NCI-H1694 treated with DMSO at 0.1 percent for 48 hours (cell line): ENCODE measurements at regions not wholly inside any gene's neighbourhood (a gene's known extent, or its start where the extent isn't known, plus 50 kb on each side); places are given as distances from the start of the nearest gene placed in this dataset.

ENCODE experiments used
- DNase-seq: peaks from one replicate; lab custom pipeline; 2025; lab: John Stamatoyannopoulos, UW

- no peak for DNase-seq
Measured at GRCh38 chr18:76195601-76196000, 299.4 kb downstream of the ZNF516 start.

- no peak for DNase-seq
Measured at GRCh38 chr18:76188097-76188496, 306.9 kb downstream of the ZNF516 start.

- no peak for DNase-seq
Measured at GRCh38 chr18:76179257-76179656, 315.8 kb downstream of the ZNF516 start.

DNA sequence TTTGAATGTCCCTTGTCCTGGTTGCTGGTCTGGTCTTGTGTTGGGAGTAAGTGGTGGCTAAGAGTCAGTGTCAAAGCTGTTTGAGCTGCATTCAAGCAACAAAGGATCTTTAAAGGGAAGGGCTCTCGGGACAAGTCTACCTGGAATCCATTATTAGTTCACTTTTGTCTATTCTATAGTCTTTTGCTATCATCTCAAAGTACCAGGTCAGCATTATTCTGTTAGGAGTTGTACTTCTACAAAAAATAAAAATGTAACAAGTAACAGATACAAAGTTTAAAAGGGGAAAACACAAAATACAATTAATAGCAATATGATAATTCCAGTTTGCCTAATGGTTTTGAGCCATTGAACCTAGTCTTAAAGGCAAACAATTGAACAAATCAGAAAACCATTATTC, 317.9 kb downstream of the ZNF516 start:
- no peak for DNase-seq

GRCh38 chr18:76174451-76174850, 320.6 kb downstream of the ZNF516 start:
- no peak for DNase-seq

DNA sequence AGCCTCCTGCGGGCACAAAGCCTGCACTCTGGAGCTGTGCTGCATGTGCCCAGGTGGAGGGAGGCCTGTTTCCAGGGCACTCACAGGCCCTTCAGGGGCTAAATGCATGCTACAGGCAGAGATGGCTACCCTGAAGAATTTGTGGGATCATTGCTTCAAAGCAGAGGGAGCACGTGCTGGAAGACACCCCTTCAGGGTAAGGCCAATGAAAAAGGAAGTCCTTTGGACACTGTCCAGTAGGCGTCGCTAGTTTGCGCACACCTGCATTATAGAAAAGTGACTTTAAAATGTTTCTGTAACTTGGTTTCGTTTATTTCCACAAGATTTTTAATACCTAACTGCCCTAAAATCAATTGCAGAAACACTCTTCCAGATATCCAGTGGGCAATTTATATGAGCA, 325.3 kb downstream of the ZNF516 start:
- no peak for DNase-seq

DNA sequence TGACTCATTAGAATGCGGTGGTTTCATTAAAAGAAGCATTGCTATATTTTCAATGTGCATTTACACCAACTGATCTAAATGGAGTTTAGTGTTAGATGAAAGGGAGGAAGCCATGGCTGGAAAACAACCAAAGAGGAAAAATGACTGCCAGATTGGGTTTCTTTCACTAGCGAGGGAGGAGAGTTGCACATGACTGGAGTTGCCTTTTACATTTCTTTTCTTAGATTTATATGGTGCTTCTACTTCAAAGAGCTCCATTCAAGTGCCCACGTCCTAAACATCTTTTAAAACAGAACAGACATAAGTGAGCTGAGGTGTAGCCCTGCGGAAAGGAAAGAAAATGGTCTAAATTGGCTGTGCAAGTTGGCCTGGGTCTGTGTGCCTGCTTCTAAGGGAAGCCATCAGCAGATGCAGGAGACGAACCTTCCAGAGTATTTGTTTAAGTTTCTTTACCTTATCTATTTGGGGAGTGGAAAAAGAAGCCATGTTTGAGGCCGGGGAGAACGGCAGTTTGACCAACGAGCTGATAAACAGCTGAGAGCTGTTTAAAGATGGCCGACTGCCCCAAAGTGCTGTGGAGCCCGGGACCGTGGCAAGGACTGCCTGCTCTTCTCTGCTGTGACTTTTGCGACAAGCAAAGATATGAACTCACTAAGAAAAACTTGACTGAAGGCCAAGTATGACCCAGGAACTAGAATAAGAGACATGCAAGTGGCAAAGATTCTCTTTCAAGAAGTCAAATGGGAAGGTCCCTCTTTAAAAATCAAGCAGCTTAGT, 327.0 kb downstream of the ZNF516 start:
- DNase-seq = no peak

DNA sequence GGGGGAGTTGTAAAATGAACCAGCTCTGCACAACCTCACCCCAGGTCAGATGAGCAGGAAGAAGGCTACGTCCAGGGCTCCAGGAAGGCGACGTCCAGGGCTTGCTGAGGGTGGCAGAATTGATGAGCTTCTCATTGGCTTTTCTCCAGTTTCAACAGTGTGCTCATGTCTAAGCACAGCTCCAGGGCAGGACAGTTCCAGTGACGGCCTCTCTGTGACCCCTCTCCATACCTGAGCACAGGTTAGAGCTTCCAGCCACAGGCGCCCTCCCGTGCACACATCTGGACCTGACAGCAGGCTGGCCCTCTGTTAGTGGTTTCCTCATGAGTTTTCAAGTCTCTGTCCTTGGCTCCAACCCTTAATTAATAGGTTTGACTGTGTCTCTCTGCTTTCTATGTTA, 327.6 kb downstream of the ZNF516 start:
- DNase-seq = no peak

DNA sequence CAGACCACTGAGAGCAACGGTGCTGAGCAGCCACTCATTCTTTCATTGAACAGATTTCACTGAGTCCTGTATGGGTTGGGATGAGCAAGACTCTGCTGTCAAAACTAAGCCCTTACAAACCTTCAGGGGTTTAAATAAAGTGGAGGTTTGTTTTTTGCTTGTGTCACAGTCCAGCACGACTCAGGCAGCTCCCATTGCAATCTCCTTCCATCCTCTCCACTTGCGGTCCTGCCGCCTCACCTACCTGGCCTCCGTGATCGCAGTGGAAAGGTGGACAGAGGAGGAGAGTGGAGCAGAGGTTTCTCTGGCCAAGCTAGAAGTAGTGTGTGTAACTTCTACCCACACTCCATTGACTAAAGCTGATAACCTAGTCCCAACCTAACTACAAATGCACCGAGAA, 332.2 kb downstream of the ZNF516 start:
- no peak for DNase-seq

GRCh38 chr18:76161983-76162382, 333.1 kb downstream of the ZNF516 start:
- DNase-seq = no peak

DNA sequence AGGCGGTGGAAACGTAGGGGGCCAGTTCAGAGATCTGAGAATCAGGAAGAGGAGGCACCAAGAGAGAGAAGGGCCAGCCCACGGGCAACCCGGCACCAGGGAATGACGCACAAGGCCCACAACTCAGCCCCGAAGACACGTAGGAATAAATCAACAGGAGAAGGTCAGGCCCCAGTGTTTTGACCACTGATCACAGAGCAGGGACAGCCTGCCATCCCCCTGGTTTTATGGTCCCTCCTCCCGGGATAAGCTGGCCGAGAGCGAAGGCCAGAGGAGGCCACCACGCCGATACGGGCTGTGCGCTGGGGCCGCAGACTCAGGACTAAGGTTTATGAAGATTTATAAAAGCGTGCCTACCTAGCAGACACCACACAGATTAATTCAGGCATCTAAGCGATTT, 341.4 kb downstream of the ZNF516 start:
- no peak for DNase-seq

DNA sequence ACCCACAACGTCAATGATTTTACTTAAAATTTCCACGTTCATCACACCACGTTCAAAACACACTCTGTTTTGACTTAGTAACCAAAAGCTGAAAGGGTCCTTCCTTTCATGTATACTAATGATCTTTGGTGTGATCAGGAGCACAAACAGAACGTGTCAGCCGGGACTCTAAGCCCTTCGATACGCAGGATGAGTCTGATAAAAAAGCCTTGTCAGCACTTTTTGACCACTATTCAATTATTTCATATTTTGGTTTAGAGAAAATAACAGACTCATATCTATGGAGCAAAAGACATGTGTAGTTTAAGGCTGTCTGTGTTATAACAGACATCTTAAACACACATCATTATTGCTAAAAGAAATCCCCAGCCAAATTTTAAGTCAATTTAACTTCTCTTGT, 345.3 kb downstream of the ZNF516 start:
- DNase-seq = no peak

- DNase-seq = no peak
Measured at GRCh38 chr18:76149284-76149683, 345.8 kb downstream of the ZNF516 start.

GRCh38 chr18:76145521-76146376, 349.3 kb downstream of the ZNF516 start:
- no peak for DNase-seq

- no peak for DNase-seq
Measured at GRCh38 chr18:76144844-76145243, 350.2 kb downstream of the ZNF516 start.

DNA sequence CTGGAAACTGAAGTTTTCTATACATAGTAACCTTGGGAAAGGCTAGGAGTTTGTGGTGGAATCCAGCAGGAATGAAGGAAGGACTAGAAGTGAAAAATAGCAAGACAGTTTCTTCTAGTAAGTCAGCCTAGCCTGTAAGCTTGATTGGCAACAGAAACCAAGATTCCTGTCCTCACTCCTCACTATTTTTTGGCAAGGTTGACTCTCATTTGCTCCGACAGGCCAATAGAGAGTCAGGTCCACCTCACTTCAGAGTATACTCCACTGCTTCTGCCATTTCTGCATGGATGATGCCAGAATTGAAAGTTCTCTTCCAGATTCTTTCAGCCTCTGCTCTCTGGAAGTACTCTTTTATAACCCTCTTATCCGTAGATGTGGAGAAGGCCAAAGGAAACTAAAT, 352.4 kb downstream of the ZNF516 start:
- no peak for DNase-seq

- DNase-seq = no peak
Measured at GRCh38 chr18:76139844-76140243, 355.2 kb downstream of the ZNF516 start.

- DNase-seq = no peak
Measured at GRCh38 chr18:76137216-76137615, 357.8 kb downstream of the ZNF516 start.

DNA sequence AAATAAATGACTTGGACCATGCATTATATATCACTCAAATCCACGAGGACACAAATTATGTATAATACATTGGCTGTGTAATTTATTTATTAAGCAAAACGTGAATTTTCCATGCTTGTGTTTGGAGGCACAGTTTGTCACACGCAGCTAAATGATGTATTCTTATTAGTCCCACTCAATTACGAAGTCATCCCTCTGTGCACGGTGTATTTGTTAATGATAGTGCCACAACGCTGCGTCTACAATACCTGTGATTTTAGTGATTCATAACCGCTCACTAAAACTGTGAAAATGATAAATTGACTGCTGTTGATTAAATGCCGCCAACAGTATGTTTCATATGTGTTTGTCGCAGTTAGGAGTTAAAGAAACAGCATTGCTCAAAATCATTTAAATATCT, 358.3 kb downstream of the ZNF516 start:
- DNase-seq = no peak

DNA sequence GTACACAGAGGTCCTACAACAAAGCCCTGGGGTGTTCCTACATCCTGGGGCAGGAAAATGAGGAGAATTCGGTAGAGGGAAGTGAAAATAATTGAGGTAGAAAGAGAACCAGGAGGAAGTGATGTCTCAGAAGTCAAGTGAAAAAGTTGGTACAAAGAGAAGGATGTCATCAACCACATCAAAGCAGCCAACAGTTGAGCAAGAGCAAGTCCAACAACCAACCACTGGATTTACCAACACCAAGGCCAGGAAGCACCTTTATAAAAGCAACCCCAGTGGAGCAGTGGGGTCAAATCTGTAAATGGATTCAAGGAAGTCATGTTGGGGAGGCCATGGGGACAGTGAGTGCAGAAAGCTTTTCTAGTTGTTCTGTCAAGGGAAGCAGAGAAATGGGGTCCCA, 360.4 kb downstream of the ZNF516 start:
- DNase-seq = no peak

DNA sequence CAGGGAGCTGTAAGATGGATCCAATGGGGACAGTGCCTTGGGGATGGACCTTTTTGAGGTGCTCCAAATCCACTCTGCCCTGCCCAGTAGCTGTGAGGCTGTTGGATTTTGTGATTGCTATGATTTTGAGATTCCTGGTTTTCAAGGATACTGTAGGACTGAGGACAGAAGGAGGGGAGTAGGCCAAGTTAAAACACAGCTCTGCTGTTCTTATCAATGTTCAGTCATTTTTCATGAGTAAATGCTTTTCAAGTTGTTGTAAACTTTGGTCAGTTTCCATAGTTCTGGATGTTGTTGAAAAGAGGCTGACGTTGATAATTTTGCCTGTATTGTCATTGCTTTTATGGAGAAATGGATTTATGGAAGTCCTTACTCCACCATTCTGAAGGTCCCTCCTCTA, 361.2 kb downstream of the ZNF516 start:
- no peak for DNase-seq

GRCh38 chr18:76131738-76132137, 363.3 kb downstream of the ZNF516 start:
- no peak for DNase-seq

GRCh38 chr18:76130845-76131244, 364.2 kb downstream of the ZNF516 start:
- no peak for DNase-seq
